COLO829 (cell line): ENCODE measurements at regions not wholly inside any gene's neighbourhood (a gene's known extent, or its start where the extent isn't known, plus 50 kb on each side); places are given as distances from the start of the nearest gene placed in this dataset.
A peak's percentile ranks its signal among the peaks of the same experiment; 100 is the strongest.
"Not testable (repeated sequence)": the region's sequence is repeated elsewhere in the genome, so short reads cannot be mapped to it uniquely, and the experiment has no call there.

Experiments
- DNase-seq: peaks from one replicate; pipeline ENCODE4 v3.0.0; 2012; ENCODE audit warnings: low spot score

DNA sequence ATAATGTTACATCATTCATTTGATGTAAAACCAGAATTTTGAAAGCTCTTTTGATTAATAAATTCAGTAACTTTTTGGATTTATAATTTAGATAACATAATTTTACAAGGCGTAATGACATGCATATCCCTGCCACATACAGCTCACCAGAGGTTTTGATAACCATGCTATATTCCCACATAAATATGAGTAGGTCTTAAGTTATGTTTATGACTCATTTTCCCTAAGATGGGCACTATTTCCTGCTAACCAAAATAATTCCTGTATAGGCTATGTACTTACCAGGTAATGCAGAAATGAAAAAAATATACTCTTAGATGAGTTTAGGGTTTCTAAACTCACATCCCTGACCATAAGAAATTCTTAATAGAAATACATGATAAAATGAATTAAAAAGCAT is 93.9 kb upstream of the EDIL3 start:
- no peak for DNase-seq

DNA sequence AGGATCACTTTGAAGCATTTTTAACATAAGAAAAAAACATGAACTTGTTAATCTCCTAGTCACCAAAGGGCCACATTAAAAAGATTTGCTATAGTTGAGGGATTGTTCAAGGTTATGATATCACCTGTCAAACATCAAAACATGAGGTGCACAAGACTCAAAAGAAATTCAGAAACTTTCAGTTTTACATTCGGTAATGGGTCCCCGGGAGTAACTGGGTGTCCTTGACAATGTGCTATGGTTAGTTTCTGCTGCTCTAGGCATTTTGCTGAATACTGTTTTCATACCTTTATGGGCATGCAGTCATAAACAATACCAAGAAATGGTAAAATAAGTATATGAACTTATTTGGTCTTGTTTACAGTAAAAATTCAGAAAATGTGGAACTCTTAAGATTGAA is 92.8 kb upstream of the EDIL3 start:
- DNase-seq = no peak

DNA sequence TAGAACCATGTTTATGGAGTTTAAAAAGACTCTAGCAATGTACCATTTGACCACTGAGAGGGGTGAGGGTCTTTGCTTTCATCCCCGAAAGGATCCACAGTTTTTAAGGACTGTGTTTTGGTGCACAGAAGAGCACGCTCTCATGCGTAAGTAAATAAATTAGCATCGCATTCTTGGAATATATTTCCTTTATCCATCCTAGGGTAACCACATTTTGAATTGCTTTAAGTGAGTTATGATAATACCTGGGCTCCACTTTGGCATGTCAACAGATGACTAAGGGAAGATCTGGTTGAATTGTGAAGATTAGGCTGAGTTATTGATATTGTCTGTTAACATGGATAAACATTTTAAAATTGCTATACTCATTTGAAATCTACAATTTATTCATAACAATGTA is 89.4 kb upstream of the EDIL3 start:
- no peak for DNase-seq

DNA sequence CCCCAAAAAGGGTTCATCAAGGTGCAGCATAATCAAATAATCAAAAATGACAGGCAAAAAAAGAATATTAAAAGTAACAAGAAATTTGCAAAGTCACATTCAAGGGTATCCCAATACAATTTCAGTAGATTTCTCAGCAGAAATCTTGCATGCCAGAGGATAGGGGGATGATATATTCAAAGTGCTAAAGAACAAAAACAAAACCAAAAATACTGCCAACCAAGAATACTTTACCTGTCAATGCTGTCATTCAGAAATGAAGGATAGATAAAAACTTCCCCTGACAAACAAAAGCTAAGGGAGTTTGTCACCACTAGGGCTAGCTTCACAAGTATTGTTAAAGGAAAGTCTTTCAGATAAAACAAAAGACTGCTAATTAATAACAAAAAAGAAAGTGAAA is 68.7 kb upstream of the EDIL3 start:
- no peak for DNase-seq

DNA sequence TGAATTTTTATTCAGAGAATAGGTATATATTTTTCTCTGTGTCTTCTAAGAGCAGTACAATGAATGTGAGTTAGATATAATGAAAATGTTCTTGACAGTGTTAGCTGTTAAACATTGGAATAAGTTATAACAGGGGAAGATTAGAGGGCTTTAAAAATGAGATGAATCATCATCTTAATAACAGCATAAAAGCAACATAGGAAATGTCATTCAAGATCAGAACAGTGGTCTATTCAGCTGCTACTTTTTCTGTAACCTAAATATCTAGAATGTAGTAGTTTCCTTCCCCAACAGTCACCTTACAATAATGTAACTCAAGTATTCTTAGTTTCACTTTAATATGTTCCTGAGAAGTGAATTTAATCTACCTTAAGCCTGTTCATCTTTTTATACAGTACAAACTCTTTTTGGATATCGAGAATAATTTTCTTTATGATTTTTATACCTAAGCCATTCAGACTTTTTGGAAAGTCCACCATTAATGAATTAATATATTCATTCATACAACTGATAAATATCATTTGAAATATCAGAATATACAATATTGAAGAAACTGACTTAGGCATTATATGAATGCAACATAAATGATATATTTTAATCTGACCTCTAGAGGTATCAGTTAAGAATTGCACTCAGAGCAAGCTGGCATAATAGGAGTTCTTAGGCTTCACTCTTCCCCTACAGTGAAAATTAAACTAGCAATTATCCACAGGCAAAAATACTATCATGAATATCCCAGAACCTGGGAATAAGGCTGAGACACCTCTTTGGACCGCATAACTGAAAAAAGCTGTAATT is 66.1 kb upstream of the EDIL3 start:
- peak; percentile 31 for DNase-seq

DNA sequence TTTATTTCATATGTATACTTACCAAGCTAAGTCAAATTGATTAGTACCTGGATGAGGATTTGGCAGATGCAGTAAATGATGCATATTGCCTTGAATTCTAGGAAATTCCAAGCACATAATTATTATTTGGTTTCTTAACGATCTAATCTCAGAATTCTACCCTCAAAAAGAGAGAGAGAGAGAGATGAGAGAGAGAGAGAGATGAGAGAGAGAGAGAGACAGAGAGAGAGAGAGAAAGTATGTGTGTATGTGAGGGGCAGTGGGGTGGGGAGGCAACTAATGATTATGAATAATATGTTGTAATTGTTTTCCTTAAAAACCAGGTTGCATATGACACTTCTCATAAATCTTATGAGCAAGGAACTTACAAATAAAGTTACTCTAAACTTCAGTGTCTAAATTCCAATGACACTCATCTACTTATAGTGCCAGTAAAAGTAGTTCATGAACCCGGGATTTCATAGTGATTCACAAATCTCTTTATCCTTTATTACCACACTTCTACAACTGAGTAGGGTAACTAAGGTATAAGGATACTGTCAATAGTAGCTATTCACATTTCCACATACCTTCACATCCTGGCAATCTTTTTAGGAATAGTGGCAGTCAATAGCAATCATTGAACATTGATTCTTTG is 60.5 kb upstream of the EDIL3 start:
- no peak for DNase-seq

DNA sequence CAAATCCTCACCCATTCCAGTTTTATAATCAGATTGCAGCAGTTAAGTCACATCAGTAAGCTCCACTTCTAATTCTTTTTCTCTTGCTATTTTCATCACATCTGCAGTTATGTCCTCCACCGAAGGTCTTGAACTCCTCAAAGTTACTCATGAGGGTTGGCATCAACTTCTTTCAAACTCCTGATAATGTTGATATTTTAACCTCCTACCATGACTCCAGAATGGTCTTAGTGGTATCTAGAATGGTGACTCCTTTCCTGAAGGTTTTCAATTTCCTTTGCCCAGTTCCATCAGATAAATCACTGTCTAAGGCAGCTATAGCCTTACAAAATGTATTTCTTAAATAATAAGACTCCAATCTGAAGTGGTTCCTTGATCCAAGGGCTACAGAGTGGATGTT is 53.8 kb upstream of the EDIL3 start:
- no peak for DNase-seq

DNA sequence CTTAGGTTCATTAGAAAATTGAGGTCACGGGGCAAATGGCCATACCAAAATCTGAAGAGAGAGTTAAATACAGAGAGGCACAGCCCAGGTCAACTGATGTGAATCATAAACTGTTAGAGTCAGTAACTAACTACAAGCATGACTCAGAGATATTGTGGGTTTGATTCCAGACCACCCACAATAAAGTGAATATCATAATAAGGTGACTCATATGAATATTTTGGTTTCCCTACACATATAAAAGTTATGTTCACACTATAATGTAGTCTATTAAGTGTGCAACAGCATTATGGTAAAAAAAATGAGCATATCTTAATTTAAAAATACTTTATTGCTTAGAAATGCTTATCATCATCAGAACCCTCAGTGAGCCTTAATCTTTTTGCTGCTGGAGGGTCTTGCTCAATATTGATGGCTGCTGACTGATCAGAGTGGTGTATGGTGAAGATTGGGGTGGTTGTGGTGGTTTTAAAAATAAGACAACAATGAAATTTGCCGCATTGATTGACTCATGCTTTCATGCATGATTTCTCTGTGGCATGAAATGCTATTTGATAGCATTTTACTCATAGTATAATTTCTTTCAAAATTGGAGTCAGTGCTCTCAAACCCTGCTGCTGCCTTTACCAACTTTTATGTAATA is 53.1 kb upstream of the EDIL3 start:
- DNase-seq = peak; percentile 12

DNA sequence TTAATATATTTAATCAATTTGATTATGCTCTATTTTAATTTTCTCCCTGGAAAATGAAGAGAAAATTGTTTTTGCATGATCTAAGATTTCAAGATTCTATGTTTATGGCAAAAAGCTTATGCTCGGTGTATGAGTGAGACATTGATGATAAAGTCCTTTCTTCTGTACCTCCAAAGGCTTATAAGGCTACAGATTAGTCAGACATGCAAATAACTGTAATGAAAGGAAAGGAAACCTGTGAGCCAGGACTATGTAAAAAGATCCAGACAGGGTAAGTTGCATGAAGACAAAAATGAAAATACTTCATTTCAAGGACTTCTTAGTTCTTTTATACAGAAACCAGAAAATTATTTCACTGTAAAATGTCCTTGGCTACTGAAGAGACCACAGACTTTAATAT is 52.2 kb upstream of the EDIL3 start:
- no peak for DNase-seq

DNA sequence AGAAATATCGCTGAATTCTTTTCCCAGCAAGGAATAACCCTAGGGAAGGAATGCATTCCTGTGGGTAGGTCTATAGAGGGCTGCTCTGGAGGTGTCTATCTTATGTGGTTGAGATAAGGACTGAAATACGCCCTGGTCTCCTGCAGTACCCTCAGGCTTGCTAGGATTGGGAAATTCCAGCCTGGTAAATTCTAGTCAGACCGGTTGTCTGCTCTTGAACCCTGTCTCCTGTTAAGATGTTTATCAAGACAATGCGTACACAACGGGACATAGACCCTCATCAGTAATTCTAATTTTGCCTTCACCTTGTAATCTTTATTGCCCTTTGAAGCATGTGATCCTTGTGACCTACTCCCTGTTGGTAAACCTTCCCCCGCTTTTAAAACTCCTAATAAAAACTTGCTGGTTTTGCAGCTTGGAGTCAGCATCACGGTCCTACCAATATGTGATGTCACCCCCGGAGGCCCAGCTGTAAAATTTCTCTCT is 51.2 kb upstream of the EDIL3 start:
- not testable (repeated sequence) for DNase-seq
